Activated CD4-positive, CD25-positive, alpha-beta regulatory T cell treated with anti-CD3 and anti-CD28 coated beads, Interleukin-2, amount 50 U/mL, for 24 hours (primary cell): ENCODE measurements at regions not wholly inside any gene's neighbourhood (a gene's known extent, or its start where the extent isn't known, plus 50 kb on each side); places are given as distances from the start of the nearest gene placed in this dataset.

ENCODE experiments used
- ATAC-seq, 2 donors: fragments of 150-1000 bp; cut with Tn5 transposase; one replicate each; pipeline ENCODE4 v1.10.0; 2021; ENCODE audit warnings: mild to moderate bottlenecking in 1 of 2, moderate library complexity in 1 of 2

GRCh38 chr5:166367391-166367790, 1924.1 kb upstream of the WWC1 start:
- ATAC-seq, result no peak

GRCh38 chr5:166369346-166369745, 1922.1 kb upstream of the WWC1 start:
- ATAC-seq, result no peak

GRCh38 chr5:166369807-166370206, 1921.6 kb upstream of the WWC1 start:
- no peak for ATAC-seq

- ATAC-seq, result no peak
These were observed 1920.3 kb upstream of the WWC1 start for GRCh38 chr5:166370928-166371690.

GRCh38 chr5:166373817-166374216, 1917.6 kb upstream of the WWC1 start:
- ATAC-seq, result no peak

GRCh38 chr5:166377756-166378155, 1913.7 kb upstream of the WWC1 start:
- no peak for ATAC-seq

GRCh38 chr5:166379517-166379916, 1911.9 kb upstream of the WWC1 start:
- no peak for ATAC-seq

GRCh38 chr5:166382031-166382430, 1909.4 kb upstream of the WWC1 start:
- no peak for ATAC-seq

GRCh38 chr5:166398131-166398530, 1893.3 kb upstream of the WWC1 start:
- no peak for ATAC-seq

GRCh38 chr5:166399781-166400180, 1891.7 kb upstream of the WWC1 start:
- ATAC-seq, result no peak

- no peak for ATAC-seq
These were observed 1890.1 kb upstream of the WWC1 start for GRCh38 chr5:166401391-166401790.

- no peak for ATAC-seq
These were observed 1879.3 kb upstream of the WWC1 start for GRCh38 chr5:166412191-166412590.

- ATAC-seq, result no peak
These were observed 1864.2 kb upstream of the WWC1 start for GRCh38 chr5:166427211-166427610.

- no peak for ATAC-seq
These were observed 1863.1 kb upstream of the WWC1 start for GRCh38 chr5:166428264-166428803.

GRCh38 chr5:166430491-166431319, 1860.7 kb upstream of the WWC1 start:
- ATAC-seq, result no peak

- ATAC-seq, result no peak
These were observed 1860.0 kb upstream of the WWC1 start for GRCh38 chr5:166431456-166431855.

- no peak for ATAC-seq
These were observed 1857.8 kb upstream of the WWC1 start for GRCh38 chr5:166433679-166434078.

- ATAC-seq, result no peak
These were observed 1854.6 kb upstream of the WWC1 start for GRCh38 chr5:166436872-166437271.

GRCh38 chr5:166486348-166486747, 1805.1 kb upstream of the WWC1 start:
- no peak for ATAC-seq

- no peak for ATAC-seq
These were observed 1802.9 kb upstream of the WWC1 start for GRCh38 chr5:166488560-166488959.

GRCh38 chr5:166493040-166493439, 1798.4 kb upstream of the WWC1 start:
- no peak for ATAC-seq

GRCh38 chr5:166493612-166494011, 1797.8 kb upstream of the WWC1 start:
- no peak for ATAC-seq

GRCh38 chr5:166497496-166498104, 1793.8 kb upstream of the WWC1 start:
- no peak for ATAC-seq
